ENCODE measurements at regions not wholly inside any gene's neighbourhood (a gene's known extent, or its start where the extent isn't known, plus 50 kb on each side); places are given as distances from the start of the nearest gene placed in this dataset.

DNA sequence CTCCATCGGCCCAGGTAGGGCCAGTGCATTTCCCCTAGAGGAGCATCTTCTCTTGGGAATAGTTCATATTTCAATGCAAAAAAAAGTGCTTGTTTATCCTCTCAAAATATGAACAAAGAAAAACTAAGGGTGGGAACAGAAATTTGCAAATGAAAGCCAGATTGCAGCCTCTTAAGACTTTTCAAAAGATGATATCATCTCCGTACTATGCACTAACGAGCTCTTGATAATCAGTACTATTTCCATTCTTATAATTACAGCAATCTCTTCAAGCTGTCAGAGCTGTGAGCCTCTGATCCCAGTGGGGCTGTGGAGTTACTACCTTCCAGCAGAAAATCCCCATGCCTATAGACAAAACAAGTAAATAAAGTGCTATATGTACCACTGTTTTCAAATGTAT is 77.1 kb downstream of the SOD2 start:
- ChIA-PET POLR2A (no interaction called here), CTCF (no interaction called here)

GRCh38 chr6:159610881-159611280 is 82.2 kb downstream of the SOD2 start:
- TF ChIP-seq CTCF (IDR thresholded peaks at IDR 0.05) (no peak), EZH2 (IDR thresholded peaks at IDR 0.05; ENCODE audit: borderline replicate concordance, insufficient read depth, low read depth, low read length, poor library complexity, severe bottlenecking) (no peak)
- H3K79me2 ChIP-seq (ENCODE audit: control insufficient read depth, insufficient read depth, low read length) = no peaks in the 10 kb centered on the region
- POLR2A ChIA-PET = no interaction called here
- no peak overlapping the region for H3K4me2 ChIP-seq (replicated peaks; ENCODE audit: low read depth, low read length, poor library complexity, severe bottlenecking)
- no peak overlapping the region for H3K4me3 Mint-ChIP-seq
- no peaks in the 10 kb centered on the region for H3K27me3 Mint-ChIP-seq
- DNase-seq (no peak), ATAC-seq (ENCODE audit: low read depth) (no peak)
- no peak overlapping the region for H3K9ac ChIP-seq (ENCODE audit: low read length)
- H3K27ac ChIP-seq (ENCODE audit: low read length in 2 of 2) = no peak overlapping the region
- no peaks in the 10 kb centered on the region for H3K36me3 ChIP-seq (replicated peaks in 1 of 2; ENCODE audit: control extremely low read depth in 1 of 2, control insufficient read depth in 1 of 2, extremely low read depth in 1 of 2, insufficient read depth in 2 of 2, low read length in 1 of 2)
- intact Hi-C loops (cut with micrococcal nuclease) = no loop called here
- H2AFZ ChIP-seq (ENCODE audit: insufficient read depth, low read depth, low read length, poor library complexity, severe bottlenecking) = no peak overlapping the region
- no peak overlapping the region for H3K4me3 ChIP-seq (ENCODE audit: control extremely low read depth in 1 of 5, extremely low read depth in 1 of 5, insufficient read depth in 1 of 5, low read depth in 2 of 5, low read length in 4 of 5)
- H3K27me3 ChIP-seq (replicated peaks in 1 of 4; ENCODE audit: control extremely low read depth in 1 of 4, control insufficient read depth in 3 of 4, insufficient read depth in 4 of 4, low read length in 3 of 4) = no peaks in the 10 kb centered on the region
- no peaks in the 10 kb centered on the region for H3K4me1 ChIP-seq (ENCODE audit: control insufficient read depth in 2 of 2, insufficient read depth in 2 of 2, low read length in 2 of 2)
- H3K4me1 Mint-ChIP-seq = no peaks in the 10 kb centered on the region
- H3K9me3 ChIP-seq (ENCODE audit: control extremely low read depth in 1 of 3, control insufficient read depth in 2 of 3, insufficient read depth in 1 of 3, low read length in 2 of 3) = peaks cover 0 to 6% (median 4%) of the 10 kb centered on the region in 3 donors
- H3K27ac Mint-ChIP-seq = no peak overlapping the region
- CTCF ChIA-PET = interaction anchor here (1.0 to 1.3 kb wide), 2 partner anchors 20 to 393 kb away, joined by 3 read pairs; no protein-coding TSS in a partner anchor
- H3K9me3 Mint-ChIP-seq (ENCODE audit: insufficient read depth) = peaks cover 12% of the 10 kb centered on the region
- WGBS (ENCODE audit: insufficient coverage) = 86% methylated on average over 5 of the region's 6 CpGs
- no peaks in the 10 kb centered on the region for H4K20me1 ChIP-seq (ENCODE audit: control insufficient read depth, insufficient read depth, low read length, poor library complexity, severe bottlenecking)

More for the DNA sequence above, 77.1 kb downstream of the SOD2 start:
- Histone ChIP-seq H2AFZ (ENCODE audit: insufficient read depth, low read depth, low read length, poor library complexity, severe bottlenecking) (no peak overlapping the region), H3K27me3 (replicated peaks in 1 of 4; ENCODE audit: control extremely low read depth in 1 of 4, control insufficient read depth in 3 of 4, insufficient read depth in 4 of 4, low read length in 3 of 4) (no peaks in the 10 kb centered on the region), H3K9me3 (ENCODE audit: control extremely low read depth in 1 of 3, control insufficient read depth in 2 of 3, insufficient read depth in 1 of 3, low read length in 2 of 3) (peaks cover 0 to 31% (median 22%) of the 10 kb centered on the region in 3 donors), H3K79me2 (ENCODE audit: control insufficient read depth, insufficient read depth, low read length) (no peaks in the 10 kb centered on the region), H3K4me1 (ENCODE audit: control insufficient read depth in 2 of 2, insufficient read depth in 2 of 2, low read length in 2 of 2) (no peaks in the 10 kb centered on the region), H3K4me3 (ENCODE audit: control extremely low read depth in 1 of 5, extremely low read depth in 1 of 5, insufficient read depth in 1 of 5, low read depth in 2 of 5, low read length in 4 of 5) (no peak overlapping the region), H3K36me3 (replicated peaks in 1 of 2; ENCODE audit: control extremely low read depth in 1 of 2, control insufficient read depth in 1 of 2, extremely low read depth in 1 of 2, insufficient read depth in 2 of 2, low read length in 1 of 2) (no peaks in the 10 kb centered on the region), H4K20me1 (ENCODE audit: control insufficient read depth, insufficient read depth, low read length, poor library complexity, severe bottlenecking) (no peaks in the 10 kb centered on the region), H3K27ac (ENCODE audit: low read length in 2 of 2) (no peak overlapping the region), H3K9ac (ENCODE audit: low read length) (no peak overlapping the region), H3K4me2 (replicated peaks; ENCODE audit: low read depth, low read length, poor library complexity, severe bottlenecking) (no peak overlapping the region)
- ATAC-seq (ENCODE audit: low read depth) (no peak), DNase-seq (no peak)
- peaks cover 8% of the 10 kb centered on the region for H3K27me3 Mint-ChIP-seq
- no peak overlapping the region for H3K27ac Mint-ChIP-seq
- TF ChIP-seq CTCF (IDR thresholded peaks at IDR 0.05) (no peak), EZH2 (IDR thresholded peaks at IDR 0.05; ENCODE audit: borderline replicate concordance, insufficient read depth, low read depth, low read length, poor library complexity, severe bottlenecking) (no peak)
- peaks cover 23% of the 10 kb centered on the region for H3K9me3 Mint-ChIP-seq (ENCODE audit: insufficient read depth)
- WGBS (ENCODE audit: insufficient coverage) = 54% methylated on average over 2 of the region's 3 CpGs
- no peaks in the 10 kb centered on the region for H3K4me1 Mint-ChIP-seq
- no peak overlapping the region for H3K4me3 Mint-ChIP-seq
- intact Hi-C loops (cut with micrococcal nuclease) = no loop called here

Measured in B cell (primary cell).